ENCODE measurements at regions not wholly inside any gene's neighbourhood (a gene's known extent, or its start where the extent isn't known, plus 50 kb on each side); places are given as distances from the start of the nearest gene placed in this dataset.

- FAIRE-seq (no peak), DNase-seq (ENCODE audit: low spot score) (no peak)
Observed at GRCh38 chr11:109347304-109347703, 74.7 kb upstream of the C11orf87 start.

- DNase-seq (ENCODE audit: low spot score) (no peak), FAIRE-seq (no peak)
Observed at GRCh38 chr11:109349276-109350080, 72.5 kb upstream of the C11orf87 start.

GRCh38 chr11:109350091-109350490, 71.9 kb upstream of the C11orf87 start:
- DNase-seq (ENCODE audit: low spot score) (peak; percentile 54), FAIRE-seq (no peak)

DNA sequence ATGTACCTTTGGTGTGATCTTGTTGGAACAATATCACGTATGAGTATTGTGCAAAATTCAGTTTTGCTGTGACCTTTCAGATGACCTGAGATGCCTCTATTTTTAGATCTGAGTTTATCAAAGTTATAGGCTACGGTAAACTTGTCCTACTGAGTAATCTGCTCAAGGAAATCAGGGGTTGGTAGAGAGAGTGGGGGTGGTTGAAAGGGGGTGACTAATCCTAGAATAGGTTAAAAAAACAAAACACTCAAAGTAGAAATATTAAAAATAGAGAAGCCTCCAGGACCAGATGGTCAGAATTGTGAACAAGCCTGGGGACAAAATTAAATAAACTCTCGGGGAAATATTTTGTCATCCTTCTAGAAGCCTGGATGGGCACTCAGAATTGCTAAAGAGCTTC, 59.9 kb upstream of the C11orf87 start:
- no peak for DNase-seq (ENCODE audit: low spot score)
- FAIRE-seq = no peak

DNA sequence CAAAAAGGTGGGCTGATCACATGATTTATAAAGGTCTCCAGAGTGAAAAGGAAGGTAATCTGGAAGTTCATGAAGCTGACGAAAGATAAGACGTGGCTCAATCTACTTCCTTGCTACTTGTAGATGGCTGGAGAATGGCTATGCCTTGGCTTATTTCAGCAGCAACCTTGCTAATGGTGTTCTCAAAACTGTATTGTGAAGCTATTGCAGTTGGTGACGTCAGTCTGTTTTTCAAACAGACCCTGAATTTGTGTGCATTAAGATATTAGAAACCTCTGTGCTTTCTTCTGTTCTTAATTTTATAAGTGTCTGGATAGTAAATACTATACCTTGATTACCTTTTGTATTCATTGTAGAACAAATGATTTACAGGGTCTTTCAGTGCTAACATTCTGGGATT, 58.3 kb upstream of the C11orf87 start:
- FAIRE-seq (no peak), DNase-seq (ENCODE audit: low spot score) (no peak)

DNA sequence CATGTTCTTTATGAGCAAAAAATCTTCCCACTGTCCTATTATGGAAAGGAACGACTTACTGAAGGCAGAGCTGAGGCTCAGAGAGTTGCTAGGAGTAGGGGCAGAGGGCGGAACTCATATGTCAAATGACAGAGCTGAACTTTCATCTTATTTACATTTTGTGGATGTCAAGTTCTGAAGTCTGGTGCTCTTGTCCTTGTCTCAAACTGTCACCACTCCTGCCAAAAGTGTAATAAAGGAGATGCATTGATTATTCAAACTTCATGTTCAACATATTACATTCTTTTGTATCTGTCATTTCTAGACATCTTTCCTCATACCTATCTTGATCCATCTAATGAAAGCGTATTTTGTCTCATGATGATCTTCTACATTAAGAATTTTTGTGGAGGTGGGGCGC, 57.1 kb upstream of the C11orf87 start:
- DNase-seq (ENCODE audit: low spot score) (no peak), FAIRE-seq (no peak)

DNA sequence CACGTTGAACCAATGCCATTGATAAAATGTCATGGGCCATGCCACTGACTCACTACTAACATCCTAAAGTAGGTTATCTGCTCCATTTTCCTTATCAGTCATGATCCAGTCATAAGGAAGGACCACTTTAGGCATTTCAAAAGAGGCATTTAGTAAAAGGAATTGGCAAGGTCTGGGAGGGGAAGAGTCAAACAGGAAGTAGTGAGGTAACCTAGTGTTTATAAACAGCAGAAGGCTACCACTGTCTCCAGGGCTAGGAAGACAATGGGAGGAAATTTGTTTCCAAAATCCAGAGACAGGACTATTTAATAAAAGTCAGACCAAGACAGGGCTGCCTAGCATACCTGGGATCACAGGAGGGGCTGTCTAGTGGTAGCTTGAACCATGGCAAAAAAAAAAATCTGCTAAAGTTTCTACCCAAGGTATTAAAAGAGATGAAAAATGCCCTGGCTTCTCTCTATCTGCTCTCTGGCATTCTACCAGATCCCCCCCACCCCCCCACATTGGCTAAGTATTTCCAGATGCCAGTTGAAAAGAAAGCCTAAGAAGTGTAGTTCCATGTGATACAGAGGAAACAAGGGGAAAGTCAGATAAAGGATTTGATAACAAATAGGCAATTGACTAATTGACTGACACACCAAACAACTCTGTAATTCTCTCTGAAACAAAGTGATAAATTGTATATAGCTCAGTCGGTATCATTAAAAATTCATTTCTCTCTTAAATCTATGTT, 50.4 kb upstream of the C11orf87 start:
- FAIRE-seq (no peak), DNase-seq (ENCODE audit: low spot score) (no peak)
